Nephron progenitor cell (in vitro differentiated cells): ENCODE measurements at regions not wholly inside any gene's neighbourhood (a gene's known extent, or its start where the extent isn't known, plus 50 kb on each side); places are given as distances from the start of the nearest gene placed in this dataset.

Source experiments
- DNase-seq: peaks from one replicate; pipeline ENCODE4 v3.0.0; 2021
- H3K27ac Mint-ChIP-seq: 2 replicates; pipeline ENCODE4 v1.8.0; 2021; ENCODE audit warnings: mild to moderate bottlenecking, moderate library complexity, mixed read lengths
- H3K27me3 Mint-ChIP-seq: 2 replicates; pipeline ENCODE4 v1.8.0; 2021; ENCODE audit warnings: mild to moderate bottlenecking, low read depth, mixed read lengths; ENCODE audit not compliant: poor library complexity
- H3K36me3 Mint-ChIP-seq: 2 replicates; pipeline ENCODE4 v1.8.0; 2021; ENCODE audit warnings: low read depth, mixed read lengths
- H3K4me1 Mint-ChIP-seq: 2 replicates; pipeline ENCODE4 v1.8.0; 2021; ENCODE audit warnings: mixed read lengths
- H3K4me3 Mint-ChIP-seq: 2 replicates; pipeline ENCODE4 v1.8.0; 2021; ENCODE audit warnings: mild to moderate bottlenecking, moderate library complexity, mixed read lengths
- H3K9me3 Mint-ChIP-seq: 2 replicates; pipeline ENCODE4 v1.8.0; 2021; ENCODE audit warnings: mild to moderate bottlenecking, moderate library complexity, mixed read lengths
- TF ChIP-seq, protein P1 (sequence below): fragments of 200-600 bp; sonication (generic); IDR thresholded peaks from 2 replicates; pipeline ENCODE4 v1.5.0; 2021; ENCODE audit warnings: antibody characterized with exemption

DNA sequence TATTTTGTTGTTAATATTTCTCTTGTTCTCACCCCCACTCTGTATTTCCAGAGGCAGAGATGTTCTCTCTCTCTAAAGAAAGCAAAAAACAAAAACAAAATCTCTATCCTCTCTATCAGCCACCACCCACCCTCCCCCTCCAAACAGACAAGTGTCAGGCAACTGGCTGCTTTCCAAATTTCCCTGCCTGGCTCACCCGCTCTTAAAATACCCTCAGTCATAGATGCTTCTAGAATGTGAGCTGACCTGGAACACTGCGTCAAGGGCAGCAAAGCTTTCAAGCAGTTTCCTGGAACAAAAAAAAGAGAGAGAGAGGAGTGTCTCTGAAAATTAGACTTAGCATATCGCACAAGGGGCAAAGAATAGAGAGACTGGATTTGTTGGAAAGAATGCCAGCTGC is 341.0 kb upstream of the ZMIZ1 start:
- Mint-ChIP-seq H3K27ac (no peak overlapping the region), H3K4me1 (peaks cover 7% of the 10 kb centered on the region), H3K36me3 (no peaks in the 10 kb centered on the region), H3K27me3 (peaks cover 18% of the 10 kb centered on the region), H3K4me3 (no peak overlapping the region), H3K9me3 (no peaks in the 10 kb centered on the region)
- no peak for DNase-seq
- TF ChIP-seq, protein P1, sequence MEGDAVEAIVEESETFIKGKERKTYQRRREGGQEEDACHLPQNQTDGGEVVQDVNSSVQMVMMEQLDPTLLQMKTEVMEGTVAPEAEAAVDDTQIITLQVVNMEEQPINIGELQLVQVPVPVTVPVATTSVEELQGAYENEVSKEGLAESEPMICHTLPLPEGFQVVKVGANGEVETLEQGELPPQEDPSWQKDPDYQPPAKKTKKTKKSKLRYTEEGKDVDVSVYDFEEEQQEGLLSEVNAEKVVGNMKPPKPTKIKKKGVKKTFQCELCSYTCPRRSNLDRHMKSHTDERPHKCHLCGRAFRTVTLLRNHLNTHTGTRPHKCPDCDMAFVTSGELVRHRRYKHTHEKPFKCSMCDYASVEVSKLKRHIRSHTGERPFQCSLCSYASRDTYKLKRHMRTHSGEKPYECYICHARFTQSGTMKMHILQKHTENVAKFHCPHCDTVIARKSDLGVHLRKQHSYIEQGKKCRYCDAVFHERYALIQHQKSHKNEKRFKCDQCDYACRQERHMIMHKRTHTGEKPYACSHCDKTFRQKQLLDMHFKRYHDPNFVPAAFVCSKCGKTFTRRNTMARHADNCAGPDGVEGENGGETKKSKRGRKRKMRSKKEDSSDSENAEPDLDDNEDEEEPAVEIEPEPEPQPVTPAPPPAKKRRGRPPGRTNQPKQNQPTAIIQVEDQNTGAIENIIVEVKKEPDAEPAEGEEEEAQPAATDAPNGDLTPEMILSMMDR: no peak

DNA sequence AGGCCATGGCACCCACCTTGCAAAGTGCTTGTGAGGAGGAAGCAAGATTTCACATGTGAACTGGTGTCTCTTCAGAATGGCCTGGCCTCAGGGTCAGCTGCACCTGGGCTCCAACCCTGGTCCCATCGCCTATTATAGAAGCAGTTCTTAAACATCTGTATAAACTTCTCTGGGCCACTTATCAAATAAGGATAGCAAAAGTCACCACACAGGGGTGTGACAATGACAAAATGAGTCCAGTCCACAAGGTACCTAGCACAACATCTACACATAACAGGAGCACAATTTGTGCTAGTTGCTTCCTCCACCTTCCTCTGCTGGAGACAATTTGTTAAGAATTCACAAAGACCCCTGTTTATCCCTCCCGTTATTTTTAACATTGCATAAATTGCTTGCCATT is 340.6 kb upstream of the ZMIZ1 start:
- Mint-ChIP-seq H3K4me1 (peaks cover 7% of the 10 kb centered on the region), H3K36me3 (no peaks in the 10 kb centered on the region), H3K4me3 (no peak overlapping the region), H3K27ac (no peak overlapping the region), H3K27me3 (peaks cover 18% of the 10 kb centered on the region), H3K9me3 (no peaks in the 10 kb centered on the region)
- TF ChIP-seq, protein P1: no peak
- no peak for DNase-seq

DNA sequence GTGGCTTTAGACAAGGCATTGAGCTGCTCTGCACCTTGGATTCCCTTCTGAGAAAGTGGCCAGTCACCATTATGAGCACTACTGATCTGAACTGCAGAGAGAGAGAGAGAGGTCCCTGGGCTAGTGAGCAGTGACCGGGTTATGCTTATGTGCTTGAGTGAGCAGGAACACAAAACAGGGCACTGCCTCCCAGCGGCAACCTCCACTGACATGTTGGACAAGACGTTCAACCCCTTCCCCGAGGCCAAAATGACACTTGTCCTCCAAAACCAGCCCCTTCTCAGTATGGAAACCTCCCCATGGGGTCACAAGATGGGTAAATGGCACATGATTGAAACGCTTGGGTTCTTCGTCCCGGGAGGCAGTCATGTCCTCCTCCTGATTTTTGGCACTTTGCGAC is 339.4 kb upstream of the ZMIZ1 start:
- H3K4me1 Mint-ChIP-seq: peaks cover 7% of the 10 kb centered on the region
- no peak for DNase-seq
- no peak overlapping the region for H3K4me3 Mint-ChIP-seq
- H3K27ac Mint-ChIP-seq: no peak overlapping the region
- TF ChIP-seq, protein P1: no peak
- no peaks in the 10 kb centered on the region for H3K36me3 Mint-ChIP-seq
- H3K9me3 Mint-ChIP-seq: no peaks in the 10 kb centered on the region
- peaks cover 14% of the 10 kb centered on the region for H3K27me3 Mint-ChIP-seq

DNA sequence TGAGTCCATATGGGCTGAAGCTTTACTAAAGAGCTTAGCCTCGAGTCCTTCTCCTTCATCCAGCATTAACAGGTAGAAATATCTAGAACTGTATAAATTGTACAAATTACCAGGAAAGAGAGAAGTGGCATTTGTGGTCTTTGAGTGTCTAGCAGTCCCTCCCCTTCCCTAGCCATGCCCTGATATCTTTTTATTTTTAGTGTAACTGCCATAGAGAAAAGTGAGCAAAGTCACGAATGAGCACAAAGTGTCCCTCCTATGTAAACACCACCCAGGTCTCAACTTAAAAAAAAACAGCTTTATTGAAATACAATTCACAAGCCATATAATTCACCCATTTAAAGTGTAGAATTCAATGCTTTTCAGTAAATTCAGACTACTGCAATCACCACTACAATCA is 339.0 kb upstream of the ZMIZ1 start:
- DNase-seq: no peak
- H3K4me1 Mint-ChIP-seq: peaks cover 7% of the 10 kb centered on the region
- H3K4me3 Mint-ChIP-seq: no peak overlapping the region
- H3K27me3 Mint-ChIP-seq: peaks cover 13% of the 10 kb centered on the region
- no peaks in the 10 kb centered on the region for H3K36me3 Mint-ChIP-seq
- H3K9me3 Mint-ChIP-seq: no peaks in the 10 kb centered on the region
- H3K27ac Mint-ChIP-seq: no peak overlapping the region
- TF ChIP-seq, protein P1: no peak

DNA sequence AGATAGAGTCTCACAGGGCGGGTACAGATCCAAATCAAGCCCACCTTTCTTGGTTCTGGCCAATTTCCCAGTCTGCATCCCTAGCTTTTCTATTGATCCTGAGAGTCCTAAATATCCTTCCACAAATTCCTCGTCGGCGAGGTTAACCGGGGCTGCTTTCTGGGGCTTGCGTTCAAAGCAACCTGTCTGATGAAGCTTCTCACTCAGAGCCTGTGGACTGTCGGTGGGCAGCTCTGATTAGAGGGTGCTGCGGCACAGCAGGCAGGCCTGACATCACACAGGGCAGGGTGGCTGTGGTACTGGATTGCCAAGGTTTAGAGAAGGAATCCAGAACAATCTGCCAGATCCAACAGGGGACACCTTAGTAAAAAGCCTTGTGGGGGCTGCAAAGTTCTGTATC is 338.0 kb upstream of the ZMIZ1 start:
- Mint-ChIP-seq H3K9me3 (no peaks in the 10 kb centered on the region), H3K4me1 (peaks cover 9% of the 10 kb centered on the region), H3K27me3 (peaks cover 12% of the 10 kb centered on the region), H3K27ac (no peak overlapping the region), H3K4me3 (no peak overlapping the region), H3K36me3 (no peaks in the 10 kb centered on the region)
- DNase-seq: no peak
- TF ChIP-seq, protein P1: no peak

DNA sequence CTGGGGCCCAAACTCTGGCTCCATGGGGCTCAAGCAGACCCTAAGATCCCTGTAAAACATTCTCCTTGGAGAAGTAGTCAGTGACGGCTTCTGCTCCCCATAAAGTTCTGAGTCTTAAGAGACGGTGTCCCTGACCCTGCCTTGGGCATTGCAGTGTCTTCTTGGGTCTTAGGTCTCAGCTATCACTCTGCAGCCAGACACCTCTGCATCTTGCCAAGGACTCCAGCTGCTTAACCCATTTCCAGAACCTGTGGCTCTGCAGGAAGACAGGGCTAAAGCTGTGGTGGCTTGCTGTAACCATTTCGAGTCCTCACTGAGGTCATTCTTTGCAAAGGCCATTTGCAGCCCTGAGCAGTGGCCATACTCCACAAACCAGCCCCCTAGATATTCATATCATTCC is 337.1 kb upstream of the ZMIZ1 start:
- Mint-ChIP-seq H3K27ac (no peak overlapping the region), H3K9me3 (no peaks in the 10 kb centered on the region), H3K36me3 (no peaks in the 10 kb centered on the region)

More for the DNA sequence above, 337.1 kb upstream of the ZMIZ1 start:
- Mint-ChIP-seq H3K4me1 (peaks cover 10% of the 10 kb centered on the region), H3K27me3 (peaks cover 9% of the 10 kb centered on the region), H3K4me3 (no peak overlapping the region)
- TF ChIP-seq, protein P1: no peak
- DNase-seq: no peak
